GM19372 (cell line): ENCODE measurements at regions not wholly inside any gene's neighbourhood (a gene's known extent, or its start where the extent isn't known, plus 50 kb on each side); places are given as distances from the start of the nearest gene placed in this dataset.
"Not testable (repeated sequence)": the region's sequence is repeated elsewhere in the genome, so short reads cannot be mapped to it uniquely, and the experiment has no call there.

Experiments used
- ATAC-seq: cut with Tn5 transposase; IDR thresholded peaks from one replicate; pipeline ENCODE4 v1.9.1; 2021; ENCODE audit warnings: mild to moderate bottlenecking, low read depth, moderate library complexity; ENCODE audit not compliant: unreplicated experiment

DNA sequence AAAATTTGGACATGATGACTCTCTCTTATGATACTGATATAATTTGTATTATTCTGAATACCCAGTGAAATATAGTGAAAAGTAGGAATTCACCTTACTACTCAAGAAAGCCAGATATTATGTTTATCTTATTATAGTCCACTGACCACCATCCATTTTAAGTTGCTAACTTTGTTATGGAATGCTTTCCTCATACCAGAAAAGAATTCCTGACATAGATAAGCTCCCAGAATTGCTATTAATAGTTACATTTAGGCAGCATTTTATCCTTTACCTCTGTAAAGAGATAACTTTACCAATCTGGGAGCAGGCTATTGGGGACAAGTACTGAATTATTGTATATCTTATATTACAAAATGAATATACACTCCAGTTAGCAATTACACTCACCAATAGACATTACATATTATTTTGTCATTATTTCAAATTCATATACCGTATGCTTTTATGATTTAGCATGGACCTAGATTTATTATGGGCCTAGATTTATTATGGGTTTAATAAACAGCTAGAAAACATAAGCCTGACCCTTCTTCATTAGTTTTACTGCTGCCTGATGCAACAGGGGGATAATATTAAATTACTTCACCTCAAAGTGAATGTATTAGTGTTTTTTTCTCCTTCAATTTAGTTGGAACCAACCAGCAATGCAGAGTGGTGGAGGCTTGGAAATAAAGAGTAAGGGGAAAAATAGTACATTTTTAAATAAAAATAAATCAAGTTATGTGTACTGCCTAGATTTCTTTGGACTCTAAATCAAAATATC, 1886.1 kb downstream of the PCDH9 start:
- ATAC-seq = no peak

DNA sequence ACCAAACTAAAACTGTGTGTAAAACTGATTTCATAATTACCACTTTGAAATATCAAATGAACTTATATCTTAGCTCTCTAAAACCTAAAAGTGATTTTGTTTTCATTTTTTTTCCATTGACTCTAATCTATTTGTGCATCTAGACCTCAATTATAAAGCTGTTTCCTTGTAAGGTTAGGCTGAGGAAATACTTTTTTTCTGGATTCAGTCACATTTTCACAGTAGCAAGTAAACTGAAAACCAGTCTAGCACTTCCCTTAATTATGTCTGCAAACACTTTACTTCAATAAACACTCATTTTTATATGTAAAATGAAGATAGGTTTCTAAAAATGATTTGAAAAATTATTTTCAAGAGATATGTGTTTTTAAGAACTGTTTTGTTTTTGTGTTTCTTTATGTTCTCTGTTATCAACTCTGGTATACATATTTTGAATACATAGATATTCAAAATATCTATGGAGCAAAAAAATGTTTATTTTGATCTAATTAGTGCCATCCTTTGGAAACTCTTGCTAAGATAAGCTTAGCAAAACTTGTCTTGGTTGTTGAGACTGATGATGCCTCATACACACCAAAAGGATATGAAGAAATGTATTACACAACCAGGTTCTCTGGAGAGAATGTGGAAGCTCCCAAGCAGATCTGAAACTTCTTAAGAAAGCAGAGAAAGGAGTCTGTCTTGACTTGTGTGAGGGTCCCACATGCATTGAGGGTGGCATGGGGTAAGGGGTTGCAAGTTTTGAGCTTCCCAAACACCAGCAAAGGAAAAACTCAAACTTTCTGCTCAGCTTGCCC, 1887.4 kb downstream of the PCDH9 start:
- ATAC-seq = no peak

DNA sequence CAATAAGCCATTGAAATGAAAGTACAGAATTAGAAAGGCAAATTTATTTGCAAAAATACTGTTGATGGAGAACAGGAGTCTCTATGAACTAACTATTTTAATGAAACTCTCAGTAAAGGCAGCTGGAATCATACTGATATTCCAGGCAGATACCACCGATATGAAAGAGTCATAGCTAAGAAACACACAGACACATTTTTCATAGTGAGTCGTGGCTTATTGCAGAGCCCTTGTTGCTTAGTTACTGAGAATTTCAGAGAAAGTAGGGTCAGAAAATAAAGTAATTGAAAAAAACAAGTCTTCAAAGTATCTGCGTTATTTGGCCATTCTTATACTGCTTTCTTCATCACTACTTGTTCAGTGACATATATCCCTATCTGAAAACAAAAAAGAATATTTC, 1890.9 kb downstream of the PCDH9 start:
- ATAC-seq = no peak

GRCh38 chr13:65336916-65337315, 1893.2 kb downstream of the PCDH9 start:
- no peak for ATAC-seq

DNA sequence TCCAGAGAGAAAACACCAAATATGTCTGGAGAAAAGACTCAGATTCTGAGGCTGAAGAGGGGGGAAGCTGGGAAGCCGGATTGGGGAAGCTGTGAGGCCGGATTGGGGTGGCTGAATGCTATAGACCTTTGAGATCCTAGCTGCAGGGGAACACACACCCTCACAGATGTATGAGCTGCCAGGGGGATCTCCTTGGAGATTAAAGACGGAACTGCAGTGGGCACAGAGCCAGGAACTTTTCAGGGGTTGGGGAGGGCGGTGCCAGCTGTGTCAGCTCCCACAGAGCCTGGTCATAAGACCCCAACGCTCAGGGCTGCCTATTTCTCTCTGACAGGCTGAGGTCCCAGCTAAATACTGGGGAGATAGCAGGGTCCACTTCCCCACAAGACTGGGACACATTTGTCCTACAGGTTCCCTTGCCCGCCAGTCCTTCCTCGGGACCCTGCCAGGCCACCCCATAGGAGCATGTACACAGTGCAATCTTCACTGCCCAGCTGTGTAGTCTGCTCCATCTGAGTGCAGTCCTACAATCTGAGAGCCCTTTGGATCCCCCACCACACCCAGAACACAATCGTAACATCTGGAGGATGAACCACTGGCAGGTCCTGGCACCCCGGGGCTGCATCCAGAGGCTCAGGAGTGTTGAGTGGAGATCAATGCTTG, 1893.9 kb downstream of the PCDH9 start:
- ATAC-seq = no peak

DNA sequence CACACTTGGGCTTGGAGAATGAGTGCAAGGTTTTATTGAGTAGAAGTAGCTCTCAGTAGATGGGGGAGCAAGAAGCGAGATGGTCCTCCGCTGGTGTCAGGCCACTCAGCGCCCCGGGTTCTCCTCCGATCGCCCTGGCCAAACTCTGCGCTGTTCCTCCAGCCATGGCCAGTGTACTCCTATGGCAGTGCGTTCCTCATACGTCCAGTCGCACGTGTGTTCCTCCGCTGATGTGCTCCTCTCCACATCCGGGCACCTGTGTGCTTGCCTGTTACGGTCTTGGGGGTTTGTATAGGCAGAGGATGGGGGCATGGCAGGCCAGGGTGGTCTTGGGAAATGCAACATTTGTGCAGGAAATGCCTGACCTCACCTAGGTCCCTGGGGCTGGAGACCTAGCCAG, 1899.4 kb downstream of the PCDH9 start:
- no peak for ATAC-seq

DNA sequence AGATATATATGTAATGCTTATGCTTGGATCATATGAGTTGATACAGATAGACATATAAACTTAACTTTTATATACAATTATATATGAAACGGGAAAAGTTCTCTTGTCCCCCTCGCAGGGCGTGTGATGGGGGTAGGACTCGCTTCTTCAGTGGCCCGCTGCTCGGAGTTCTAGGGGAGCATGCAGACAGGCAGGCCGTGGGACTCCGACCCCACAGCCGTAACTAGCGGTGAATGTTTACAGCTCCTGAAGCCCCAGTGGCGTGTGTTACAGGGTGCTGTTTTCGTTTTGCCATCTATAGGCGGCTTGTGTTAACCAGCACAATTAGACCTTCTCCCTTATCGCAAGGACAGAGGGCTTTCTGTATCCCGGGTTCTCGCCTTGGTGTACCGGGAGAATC, 1899.8 kb downstream of the PCDH9 start:
- no peak for ATAC-seq

- ATAC-seq = not testable (repeated sequence)
Observed at GRCh38 chr13:65323192-65323591, 1906.9 kb downstream of the PCDH9 start.

DNA sequence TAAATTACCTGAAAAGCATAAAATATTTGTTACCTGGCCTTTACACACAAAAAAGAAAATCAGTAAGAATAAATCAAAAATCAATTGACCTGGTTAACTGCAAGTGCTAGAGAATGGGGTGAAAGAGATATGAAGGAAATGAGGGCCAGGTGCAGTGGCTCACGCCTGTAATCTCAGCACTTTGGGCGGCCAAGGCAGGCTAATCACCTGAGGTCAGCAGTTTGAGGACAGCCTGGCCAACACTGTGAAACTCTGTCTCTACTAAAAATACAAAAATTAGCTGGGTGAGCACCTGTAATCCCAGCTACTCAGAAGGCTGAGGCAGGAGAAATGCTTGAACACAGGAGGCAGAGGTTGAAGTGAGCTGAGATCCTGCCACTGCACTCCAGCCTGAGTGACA, 1908.7 kb downstream of the PCDH9 start:
- ATAC-seq = not testable (repeated sequence)

DNA sequence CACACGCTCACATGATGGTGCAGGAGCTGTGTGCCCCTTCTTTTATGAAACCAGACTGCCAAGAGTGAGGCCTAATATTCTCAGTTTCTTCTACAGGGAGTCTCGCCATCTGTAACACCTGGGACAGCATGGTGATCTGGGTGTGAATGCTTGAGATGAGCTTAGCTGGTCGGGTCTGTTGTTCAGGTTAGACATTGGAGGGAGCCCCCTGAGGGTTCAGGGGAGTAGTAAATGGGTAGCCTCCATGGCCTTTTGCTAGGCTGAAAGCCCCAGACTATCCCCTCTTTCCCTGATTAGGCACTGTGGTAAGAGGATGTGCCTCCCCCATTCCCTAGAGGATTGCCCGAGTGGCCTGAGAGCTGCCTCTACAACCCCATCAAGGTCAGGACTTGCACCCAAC, 1916.1 kb downstream of the PCDH9 start:
- ATAC-seq = no peak

DNA sequence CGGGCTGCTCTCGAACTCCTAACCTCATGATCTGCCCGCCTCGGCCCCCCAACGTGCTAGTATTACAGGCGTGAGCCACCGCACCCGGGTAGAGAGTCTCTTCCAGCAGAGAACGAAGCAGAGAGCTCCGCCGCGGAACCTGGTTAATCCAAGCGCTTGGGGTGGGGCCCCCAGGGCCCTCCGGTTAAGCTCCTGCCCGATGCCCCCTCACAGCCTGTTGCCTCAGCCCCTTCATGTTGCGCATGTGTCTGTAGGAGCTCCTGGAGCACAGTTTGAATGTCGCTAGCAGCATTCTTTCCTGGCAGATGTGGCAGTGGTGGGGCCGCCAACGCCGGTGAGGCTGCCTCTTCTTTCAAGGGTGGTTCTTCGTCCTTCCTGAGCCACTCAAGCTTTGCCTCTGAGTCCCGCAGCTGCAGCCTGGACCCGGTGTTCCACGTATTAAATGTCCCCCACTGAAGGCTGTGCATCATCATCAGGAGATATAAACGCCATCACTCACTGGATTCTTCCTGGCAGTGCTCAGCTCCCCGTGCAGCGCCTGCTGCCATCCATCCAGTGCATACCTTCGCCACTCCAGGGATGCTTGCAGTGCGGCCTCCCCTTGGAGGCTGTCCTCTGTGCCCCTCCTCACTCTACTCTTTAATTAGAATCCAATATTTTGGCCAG, 1919.3 kb downstream of the PCDH9 start:
- no peak for ATAC-seq

DNA sequence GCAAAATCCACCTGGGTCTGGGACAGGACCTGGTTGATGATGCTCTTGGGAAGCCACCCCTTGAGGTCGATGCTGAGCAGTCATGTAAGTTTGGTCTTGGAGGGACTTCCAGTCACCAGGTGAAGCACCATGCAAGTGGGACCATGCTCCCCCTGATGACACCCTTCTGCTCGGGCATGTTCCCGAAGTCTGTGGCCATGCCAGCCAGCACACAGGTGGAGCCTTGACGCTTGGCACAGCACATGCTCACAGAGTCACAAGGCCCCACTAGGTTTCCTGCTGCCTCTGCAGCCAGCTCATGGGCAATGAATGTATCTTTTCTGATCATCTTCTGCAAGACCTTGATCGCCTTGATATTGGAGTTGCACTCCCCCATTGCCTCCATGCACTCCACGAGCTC, 1920.2 kb downstream of the PCDH9 start:
- ATAC-seq = no peak

- not testable (repeated sequence) for ATAC-seq
Observed at GRCh38 chr13:65308729-65309128, 1921.4 kb downstream of the PCDH9 start.

- ATAC-seq = no peak
Observed at GRCh38 chr13:65307056-65307455, 1923.1 kb downstream of the PCDH9 start.

GRCh38 chr13:65302691-65303090, 1927.4 kb downstream of the PCDH9 start:
- no peak for ATAC-seq

GRCh38 chr13:65301506-65301905, 1928.6 kb downstream of the PCDH9 start:
- ATAC-seq = no peak

DNA sequence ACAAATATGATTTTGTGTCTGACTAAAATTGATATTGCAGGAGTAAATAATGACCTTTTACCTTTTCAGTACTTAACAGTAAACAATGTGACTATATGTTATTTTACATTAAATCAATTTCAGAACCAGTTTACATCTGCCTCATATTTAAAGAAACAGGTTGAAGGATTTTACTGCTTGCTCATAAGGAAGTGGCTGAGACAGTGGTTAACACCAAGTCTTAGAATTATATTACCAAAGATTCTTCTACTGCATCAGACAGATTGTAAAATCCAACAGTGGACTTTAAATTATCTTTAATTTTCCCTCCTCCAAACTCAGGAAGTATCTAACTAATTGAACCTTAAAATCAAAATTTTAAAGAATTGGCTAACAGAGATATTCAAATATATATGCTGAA, 1929.9 kb downstream of the PCDH9 start:
- ATAC-seq = no peak

DNA sequence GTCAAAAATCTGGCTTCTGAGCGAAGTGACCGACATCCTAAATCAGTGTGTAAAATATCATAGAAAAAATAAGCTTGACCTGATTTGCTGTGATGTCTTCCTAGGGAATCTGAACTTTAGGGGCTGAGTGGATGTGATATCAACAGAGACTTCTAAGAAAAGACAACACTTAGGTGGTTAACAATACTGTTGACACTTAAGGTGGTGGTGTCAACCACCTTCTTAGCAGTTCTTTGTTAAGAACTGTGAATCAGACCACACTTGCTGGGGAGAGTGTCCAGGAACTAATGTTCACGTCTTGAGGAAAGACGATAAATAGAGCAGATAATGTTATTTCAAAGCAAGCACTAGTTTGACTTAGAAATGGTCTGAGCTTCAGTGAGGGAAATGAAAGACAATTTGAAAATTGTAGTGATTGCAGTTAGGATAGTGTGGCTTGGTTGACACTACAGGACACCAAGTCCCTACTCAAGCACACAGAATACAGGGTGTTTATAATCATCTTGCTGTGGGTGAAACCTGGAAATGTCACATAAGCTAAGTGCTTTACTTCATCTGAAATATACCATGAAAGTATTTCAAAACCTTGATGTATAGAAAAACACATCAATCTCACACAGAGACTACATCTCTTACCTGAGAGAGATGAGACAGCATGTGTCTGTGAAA, 1936.5 kb downstream of the PCDH9 start:
- no peak for ATAC-seq

DNA sequence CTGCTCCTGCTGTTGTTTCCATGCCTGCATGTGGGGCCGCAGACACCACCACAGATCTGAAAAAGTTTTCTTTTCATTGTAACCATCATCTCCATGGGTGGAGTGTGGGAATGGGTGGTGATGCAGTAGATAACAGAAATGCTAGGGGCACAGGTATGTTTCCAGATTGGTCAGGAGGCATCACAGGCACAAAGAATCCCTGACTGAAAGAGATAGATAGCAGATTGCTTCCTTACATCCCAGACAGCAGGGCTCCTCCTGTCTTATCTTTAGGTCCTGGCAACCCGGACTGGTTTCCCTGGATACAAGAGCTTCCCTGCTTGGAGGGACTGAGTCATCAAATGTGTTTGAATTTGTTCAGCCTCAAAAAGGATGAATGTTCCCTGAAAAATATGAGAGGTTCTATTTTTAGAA, 1937.6 kb downstream of the PCDH9 start:
- ATAC-seq = no peak

GRCh38 chr13:65287405-65287804, 1942.7 kb downstream of the PCDH9 start:
- no peak for ATAC-seq
